ENCODE measurements at regions not wholly inside any gene's neighbourhood (a gene's known extent, or its start where the extent isn't known, plus 50 kb on each side); places are given as distances from the start of the nearest gene placed in this dataset.
"Not testable (repeated sequence)": the region's sequence is repeated elsewhere in the genome, so short reads cannot be mapped to it uniquely, and the experiment has no call there.

DNA sequence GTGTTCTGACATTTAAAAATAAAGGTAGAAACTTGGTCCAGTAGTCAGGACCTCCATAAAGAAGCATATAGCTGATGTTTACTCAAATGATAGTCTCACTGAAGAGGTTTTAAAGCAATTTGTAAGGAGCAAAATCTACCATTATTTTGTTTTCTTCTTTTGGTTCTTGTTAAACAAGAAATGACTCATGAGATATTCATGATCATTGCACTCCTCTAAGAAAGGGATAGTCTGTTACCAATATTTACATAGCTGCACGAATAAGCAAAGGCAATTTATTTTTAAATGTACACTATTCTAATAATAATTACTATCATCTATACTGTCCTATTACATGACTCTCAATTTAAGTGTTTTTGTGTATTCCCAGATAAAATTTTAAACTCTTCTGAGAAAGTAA is 397.9 kb downstream of the FAM47B start:
- Histone ChIP-seq H3K27me3 (ENCODE audit: insufficient read depth, low read length) (no peaks in the 10 kb centered on the region), H3K36me3 (ENCODE audit: insufficient read depth, low read depth, low read length) (no peaks in the 10 kb centered on the region), H3K4me3 (ENCODE audit: low read length) (no peak overlapping the region), H3K4me1 (ENCODE audit: insufficient read depth, low read length) (no peaks in the 10 kb centered on the region), H3K9me3 (ENCODE audit: insufficient read depth, low read depth, low read length) (no peaks in the 10 kb centered on the region), H3K27ac (ENCODE audit: low read length) (no peak overlapping the region), H3K9ac (ENCODE audit: low read depth, low read length) (no peak overlapping the region)

DNA sequence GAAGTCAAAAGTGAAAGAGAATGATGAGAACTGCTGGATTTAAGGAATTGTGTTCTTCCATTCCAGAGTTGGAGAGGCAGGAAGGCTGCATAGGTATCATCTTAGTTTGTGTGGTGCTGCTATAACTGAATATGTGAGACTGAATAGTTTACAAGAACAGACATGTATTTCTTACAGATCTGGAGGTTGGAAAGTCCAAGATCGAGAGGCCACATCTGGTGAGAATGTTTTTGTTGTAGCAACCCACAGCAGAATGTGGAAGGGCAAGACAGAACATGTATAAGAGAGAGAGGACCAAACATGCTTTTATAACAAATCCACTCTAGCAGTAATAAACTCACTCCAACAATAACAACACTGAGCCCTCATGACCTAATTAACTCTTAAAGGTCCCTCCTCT is 408.6 kb downstream of the FAM47B start:
- Histone ChIP-seq H3K36me3 (ENCODE audit: insufficient read depth, low read depth, low read length) (no peaks in the 10 kb centered on the region), H3K4me3 (ENCODE audit: low read length) (no peak overlapping the region), H3K27ac (ENCODE audit: low read length) (no peak overlapping the region), H3K27me3 (ENCODE audit: insufficient read depth, low read length) (no peaks in the 10 kb centered on the region), H3K9me3 (ENCODE audit: insufficient read depth, low read depth, low read length) (no peaks in the 10 kb centered on the region), H3K4me1 (ENCODE audit: insufficient read depth, low read length) (no peaks in the 10 kb centered on the region), H3K9ac (ENCODE audit: low read depth, low read length) (no peak overlapping the region)

GRCh38 chrX:35351795-35352483 is 409.3 kb downstream of the FAM47B start:
- no peak overlapping the region for H3K4me3 ChIP-seq (ENCODE audit: low read length)
- H3K27me3 ChIP-seq (ENCODE audit: insufficient read depth, low read length) = no peaks in the 10 kb centered on the region
- H3K9ac ChIP-seq (ENCODE audit: low read depth, low read length) = no peak overlapping the region
- no peaks in the 10 kb centered on the region for H3K4me1 ChIP-seq (ENCODE audit: insufficient read depth, low read length)
- no peak overlapping the region for H3K27ac ChIP-seq (ENCODE audit: low read length)
- no peaks in the 10 kb centered on the region for H3K9me3 ChIP-seq (ENCODE audit: insufficient read depth, low read depth, low read length)
- H3K36me3 ChIP-seq (ENCODE audit: insufficient read depth, low read depth, low read length) = no peaks in the 10 kb centered on the region

DNA sequence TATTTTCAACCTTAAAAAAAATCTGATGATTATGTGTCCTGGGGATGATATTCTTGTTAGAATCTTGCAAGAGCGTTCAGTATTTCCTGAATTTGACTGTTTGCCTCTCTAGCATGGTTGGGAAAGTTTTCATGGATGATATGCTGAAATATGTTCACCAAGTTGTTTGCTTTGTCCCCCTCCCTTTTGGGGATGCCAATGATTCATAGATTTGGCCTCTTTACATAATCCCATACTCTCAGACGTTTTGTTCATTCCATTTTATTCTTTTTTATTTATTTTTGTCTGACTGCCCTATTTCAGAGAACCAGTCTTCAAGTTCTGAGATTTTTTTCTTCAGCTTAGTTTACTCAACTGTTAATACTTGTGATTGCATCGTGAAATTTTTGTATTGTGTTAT is 415.1 kb downstream of the FAM47B start:
- Histone ChIP-seq H3K4me1 (ENCODE audit: insufficient read depth, low read length) (no peaks in the 10 kb centered on the region), H3K27me3 (ENCODE audit: insufficient read depth, low read length) (no peaks in the 10 kb centered on the region), H3K27ac (ENCODE audit: low read length) (no peak overlapping the region), H3K9ac (ENCODE audit: low read depth, low read length) (no peak overlapping the region), H3K36me3 (ENCODE audit: insufficient read depth, low read depth, low read length) (no peaks in the 10 kb centered on the region), H3K9me3 (ENCODE audit: insufficient read depth, low read depth, low read length) (no peaks in the 10 kb centered on the region), H3K4me3 (ENCODE audit: low read length) (no peak overlapping the region)

- no peaks in the 10 kb centered on the region for H3K36me3 ChIP-seq (ENCODE audit: insufficient read depth, low read depth, low read length)
- H3K27ac ChIP-seq (ENCODE audit: low read length) = no peak overlapping the region
- H3K9ac ChIP-seq (ENCODE audit: low read depth, low read length) = no peak overlapping the region
- no peaks in the 10 kb centered on the region for H3K27me3 ChIP-seq (ENCODE audit: insufficient read depth, low read length)
- H3K9me3 ChIP-seq (ENCODE audit: insufficient read depth, low read depth, low read length) = no peaks in the 10 kb centered on the region
- no peak overlapping the region for H3K4me3 ChIP-seq (ENCODE audit: low read length)
- no peaks in the 10 kb centered on the region for H3K4me1 ChIP-seq (ENCODE audit: insufficient read depth, low read length)
These were observed 420.3 kb downstream of the FAM47B start for GRCh38 chrX:35362866-35363265.

DNA sequence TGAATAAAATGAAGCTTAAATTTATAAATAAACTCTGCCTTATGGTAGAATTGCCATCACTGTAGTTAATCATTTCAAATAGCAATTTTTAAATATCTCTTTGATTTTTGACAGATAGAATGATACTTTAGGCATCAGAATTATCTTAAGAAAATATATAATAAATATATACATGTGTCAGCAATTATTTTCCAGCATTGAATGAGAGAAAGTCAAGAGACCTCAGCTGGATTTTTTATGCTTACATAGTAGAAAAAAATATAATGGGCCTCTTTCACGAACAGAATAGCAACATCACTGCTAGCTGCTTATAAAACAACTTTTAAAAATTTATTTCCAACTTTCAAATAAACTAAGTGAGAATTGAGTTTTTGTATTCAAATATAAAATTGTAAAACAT is 424.0 kb upstream of the MAGEB16 start:
- H3K9me3 ChIP-seq (ENCODE audit: insufficient read depth, low read depth, low read length) = no peaks in the 10 kb centered on the region
- no peak overlapping the region for H3K27ac ChIP-seq (ENCODE audit: low read length)
- H3K4me1 ChIP-seq (ENCODE audit: insufficient read depth, low read length) = no peaks in the 10 kb centered on the region
- no peak overlapping the region for H3K9ac ChIP-seq (ENCODE audit: low read depth, low read length)
- no peaks in the 10 kb centered on the region for H3K36me3 ChIP-seq (ENCODE audit: insufficient read depth, low read depth, low read length)
- H3K4me3 ChIP-seq (ENCODE audit: low read length) = no peak overlapping the region
- H3K27me3 ChIP-seq (ENCODE audit: insufficient read depth, low read length) = no peaks in the 10 kb centered on the region

- H3K9ac ChIP-seq (ENCODE audit: low read depth, low read length) = no peak overlapping the region
These were observed 417.1 kb upstream of the MAGEB16 start for GRCh38 chrX:35380808-35381700.

GRCh38 chrX:35381709-35382108 is 416.4 kb upstream of the MAGEB16 start:
- H3K9ac ChIP-seq (ENCODE audit: low read depth, low read length); H3K36me3 ChIP-seq (ENCODE audit: insufficient read depth, low read depth, low read length); H3K9me3 ChIP-seq (ENCODE audit: insufficient read depth, low read depth, low read length); H3K4me3 ChIP-seq (ENCODE audit: low read length); H3K27me3 ChIP-seq (ENCODE audit: insufficient read depth, low read length); H3K4me1 ChIP-seq (ENCODE audit: insufficient read depth, low read length); H3K27ac ChIP-seq (ENCODE audit: low read length): not testable (repeated sequence)

More at GRCh38 chrX:35380808-35381700, 417.1 kb upstream of the MAGEB16 start:
- Histone ChIP-seq H3K4me1 (ENCODE audit: insufficient read depth, low read length) (no peaks in the 10 kb centered on the region), H3K36me3 (ENCODE audit: insufficient read depth, low read depth, low read length) (no peaks in the 10 kb centered on the region), H3K4me3 (ENCODE audit: low read length) (no peak overlapping the region), H3K9me3 (ENCODE audit: insufficient read depth, low read depth, low read length) (no peaks in the 10 kb centered on the region), H3K27ac (ENCODE audit: low read length) (no peak overlapping the region), H3K27me3 (ENCODE audit: insufficient read depth, low read length) (no peaks in the 10 kb centered on the region)

DNA sequence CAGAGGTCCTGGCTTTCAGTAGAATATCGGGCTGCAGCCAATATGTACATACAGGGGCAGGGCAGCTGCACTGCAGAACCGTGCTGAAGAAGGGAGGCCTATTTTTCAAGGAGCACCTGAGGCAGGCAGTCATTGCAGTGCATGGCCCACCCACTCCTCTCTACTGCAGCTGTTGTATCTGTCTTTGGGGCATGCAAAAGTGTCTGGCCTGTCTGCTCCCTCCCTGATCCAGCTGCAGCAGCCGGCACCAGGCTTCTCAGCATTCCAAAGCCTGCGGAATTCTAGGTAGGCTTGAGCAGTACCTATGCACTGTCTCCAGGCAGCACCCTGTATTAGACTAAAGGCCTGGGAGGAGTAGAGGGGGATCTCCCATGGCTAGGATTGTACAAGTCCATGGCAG is 415.2 kb upstream of the MAGEB16 start:
- no peaks in the 10 kb centered on the region for H3K4me1 ChIP-seq (ENCODE audit: insufficient read depth, low read length)
- no peak overlapping the region for H3K27ac ChIP-seq (ENCODE audit: low read length)
- no peaks in the 10 kb centered on the region for H3K9me3 ChIP-seq (ENCODE audit: insufficient read depth, low read depth, low read length)
- no peaks in the 10 kb centered on the region for H3K36me3 ChIP-seq (ENCODE audit: insufficient read depth, low read depth, low read length)
- no peak overlapping the region for H3K9ac ChIP-seq (ENCODE audit: low read depth, low read length)
- no peaks in the 10 kb centered on the region for H3K27me3 ChIP-seq (ENCODE audit: insufficient read depth, low read length)
- H3K4me3 ChIP-seq (ENCODE audit: low read length) = no peak overlapping the region

- H3K9me3 ChIP-seq (ENCODE audit: insufficient read depth, low read depth, low read length) = no peaks in the 10 kb centered on the region
- no peak overlapping the region for H3K9ac ChIP-seq (ENCODE audit: low read depth, low read length)
- H3K4me1 ChIP-seq (ENCODE audit: insufficient read depth, low read length) = no peaks in the 10 kb centered on the region
- no peak overlapping the region for H3K27ac ChIP-seq (ENCODE audit: low read length)
- no peaks in the 10 kb centered on the region for H3K36me3 ChIP-seq (ENCODE audit: insufficient read depth, low read depth, low read length)
- no peaks in the 10 kb centered on the region for H3K27me3 ChIP-seq (ENCODE audit: insufficient read depth, low read length)
- no peak overlapping the region for H3K4me3 ChIP-seq (ENCODE audit: low read length)
These were observed 405.9 kb upstream of the MAGEB16 start for GRCh38 chrX:35392232-35392631.

- H3K27me3 ChIP-seq (ENCODE audit: insufficient read depth, low read length) = no peaks in the 10 kb centered on the region
- H3K27ac ChIP-seq (ENCODE audit: low read length) = no peak overlapping the region
- H3K9me3 ChIP-seq (ENCODE audit: insufficient read depth, low read depth, low read length) = no peaks in the 10 kb centered on the region
- H3K36me3 ChIP-seq (ENCODE audit: insufficient read depth, low read depth, low read length) = no peaks in the 10 kb centered on the region
- H3K9ac ChIP-seq (ENCODE audit: low read depth, low read length) = no peak overlapping the region
- H3K4me3 ChIP-seq (ENCODE audit: low read length) = no peak overlapping the region
- H3K4me1 ChIP-seq (ENCODE audit: insufficient read depth, low read length) = no peaks in the 10 kb centered on the region
These were observed 391.8 kb upstream of the MAGEB16 start for GRCh38 chrX:35406386-35406785.

DNA sequence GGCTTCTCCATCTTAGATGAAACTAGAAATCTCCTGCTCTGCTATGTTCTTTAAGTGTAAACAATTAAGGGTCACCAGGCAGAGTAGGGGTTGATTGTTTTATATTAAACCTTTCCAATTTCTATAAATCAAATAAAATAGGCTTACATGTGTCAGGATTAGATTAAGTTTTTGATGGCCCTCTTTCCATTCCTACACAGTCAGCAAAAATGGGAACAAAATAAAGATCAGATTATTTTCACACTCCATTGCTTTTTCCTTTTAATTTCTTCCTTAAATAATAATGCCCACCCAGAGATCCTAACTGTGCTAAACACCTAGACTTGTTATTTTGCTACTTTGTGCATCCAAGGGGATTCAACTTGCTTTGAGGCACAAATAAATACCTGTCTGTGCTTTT is 381.4 kb upstream of the MAGEB16 start:
- no peaks in the 10 kb centered on the region for H3K9me3 ChIP-seq (ENCODE audit: insufficient read depth, low read depth, low read length)
- no peaks in the 10 kb centered on the region for H3K4me1 ChIP-seq (ENCODE audit: insufficient read depth, low read length)
- no peak overlapping the region for H3K4me3 ChIP-seq (ENCODE audit: low read length)
- H3K36me3 ChIP-seq (ENCODE audit: insufficient read depth, low read depth, low read length) = no peaks in the 10 kb centered on the region
- no peak overlapping the region for H3K27ac ChIP-seq (ENCODE audit: low read length)
- H3K27me3 ChIP-seq (ENCODE audit: insufficient read depth, low read length) = no peaks in the 10 kb centered on the region
- no peak overlapping the region for H3K9ac ChIP-seq (ENCODE audit: low read depth, low read length)
